Fibroblast of gingiva (primary cell): ENCODE measurements at regions not wholly inside any gene's neighbourhood (a gene's known extent, or its start where the extent isn't known, plus 50 kb on each side); places are given as distances from the start of the nearest gene placed in this dataset.
A peak's percentile ranks its signal among the peaks of the same experiment; 100 is the strongest.
"Not testable (repeated sequence)": the region's sequence is repeated elsewhere in the genome, so short reads cannot be mapped to it uniquely, and the experiment has no call there.

Experiments used
- DNase-seq: peaks from one replicate; pipeline ENCODE4 v3.0.0-alpha.2; 2011; ENCODE audit warnings: low read depth

DNA sequence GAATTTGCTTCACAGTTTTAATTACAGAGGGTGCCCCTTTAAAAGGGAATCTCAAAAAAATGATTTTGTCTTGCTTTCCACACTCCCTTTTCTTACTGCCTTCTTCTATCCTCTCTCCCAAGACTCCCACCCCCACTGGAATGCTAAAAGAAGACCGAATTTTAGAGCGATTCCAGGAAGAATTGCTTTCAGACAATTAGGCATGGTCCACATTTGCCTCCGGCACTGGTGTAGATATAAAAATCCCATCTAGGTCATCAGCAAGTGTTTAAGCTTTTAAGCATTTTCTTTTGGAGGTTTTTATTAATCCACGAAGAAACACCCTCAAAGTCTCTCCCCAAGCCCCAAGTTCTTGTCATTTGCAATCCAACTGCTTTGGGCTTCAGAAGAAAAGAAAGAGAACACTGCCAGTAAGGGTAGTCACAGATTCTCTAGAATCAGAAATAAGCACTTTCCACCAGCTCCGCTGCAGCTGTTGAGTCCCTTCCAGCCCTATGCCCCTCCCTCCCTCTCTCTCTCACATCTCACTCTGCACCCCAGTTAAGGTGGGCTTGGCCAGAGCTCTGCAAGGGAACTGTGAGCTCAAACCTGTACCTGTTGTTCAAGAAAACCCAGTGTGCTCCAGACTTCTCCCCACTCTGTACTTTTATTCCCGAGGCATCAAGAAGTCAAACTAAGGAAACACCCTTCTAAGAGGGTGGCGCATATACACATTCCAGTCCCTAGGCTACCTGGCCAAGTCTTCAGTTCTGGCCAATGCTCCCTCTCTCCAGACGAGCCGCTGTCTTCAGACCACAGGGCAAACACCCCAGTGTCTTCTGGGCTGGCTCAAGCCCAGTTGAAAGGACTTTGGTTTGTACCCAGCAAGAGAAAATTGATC lies 170.2 kb downstream of the RGS9 start:
- no peak for DNase-seq

GRCh38 chr17:65305778-65306177 lies 168.6 kb downstream of the RGS9 start:
- no peak for DNase-seq

- no peak for DNase-seq
Measured at GRCh38 chr17:65305116-65305515, 167.9 kb downstream of the RGS9 start.

GRCh38 chr17:65301882-65302281 lies 164.7 kb downstream of the RGS9 start:
- not testable (repeated sequence) for DNase-seq

DNA sequence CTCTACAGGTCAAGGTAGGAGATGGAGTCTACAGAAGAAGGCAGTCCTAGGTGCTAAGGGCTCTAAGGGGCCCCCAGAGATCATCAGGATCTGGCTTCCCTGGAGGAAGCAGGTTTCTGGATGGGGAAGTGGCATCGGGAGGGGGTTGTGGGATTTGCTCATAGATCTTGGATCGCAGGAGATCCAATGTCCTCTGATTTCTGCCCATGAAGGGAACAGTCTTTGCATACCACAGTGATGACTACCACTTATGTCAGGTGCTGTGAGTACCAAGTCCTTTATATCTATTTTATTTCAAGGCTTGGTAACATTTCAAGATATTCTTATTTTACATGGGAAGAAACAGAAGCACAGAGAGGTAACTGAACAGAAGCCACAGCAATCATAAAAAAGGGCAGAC lies 164.0 kb downstream of the RGS9 start:
- DNase-seq, result no peak

- DNase-seq, result no peak
Measured at GRCh38 chr17:65297916-65298315, 160.7 kb downstream of the RGS9 start.

- DNase-seq, result peak; percentile 62
Measured at GRCh38 chr17:65297384-65297783, 160.2 kb downstream of the RGS9 start.

GRCh38 chr17:65294181-65294719 lies 157.1 kb downstream of the RGS9 start:
- peak; percentile 59 for DNase-seq

GRCh38 chr17:65293584-65294180 lies 156.5 kb downstream of the RGS9 start:
- DNase-seq, result no peak

DNA sequence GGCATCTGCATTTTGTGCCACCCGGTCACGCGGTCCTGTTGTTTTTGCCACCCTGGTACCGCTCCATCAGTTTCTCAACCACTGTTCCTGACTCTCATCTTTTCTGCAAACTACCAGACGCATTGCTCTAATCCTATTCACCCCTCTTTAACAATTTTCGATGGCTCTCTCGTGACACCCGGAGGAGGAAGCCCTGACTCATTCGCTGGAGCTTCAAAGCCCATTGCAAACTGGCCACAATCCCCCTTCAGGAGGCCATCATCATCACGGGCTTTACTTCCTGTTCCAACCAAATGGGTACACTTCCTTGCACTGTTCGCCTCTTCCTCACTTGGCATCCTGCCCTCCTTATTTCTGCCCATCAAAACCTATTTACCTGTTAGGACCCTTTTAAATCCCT lies 155.3 kb downstream of the RGS9 start:
- DNase-seq, result no peak

DNA sequence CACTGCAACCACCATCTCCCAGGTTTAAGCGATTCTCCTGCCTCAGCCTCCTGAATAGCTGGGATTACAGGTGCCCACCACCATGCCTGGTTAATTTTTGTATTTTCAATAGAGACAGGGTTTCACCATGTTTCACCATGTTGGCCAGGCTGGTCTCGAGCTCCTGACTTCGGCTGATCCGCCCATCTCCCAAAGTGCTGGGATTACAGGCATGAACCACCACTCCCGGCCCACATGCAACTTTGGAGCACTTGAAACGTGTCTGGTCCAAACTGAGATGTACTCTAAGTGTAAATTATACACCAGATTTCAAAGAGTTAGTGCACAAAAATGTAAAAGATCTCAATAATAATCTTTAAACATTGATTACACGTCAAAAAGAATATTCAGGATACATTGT lies 154.1 kb downstream of the RGS9 start:
- DNase-seq, result not testable (repeated sequence)

DNA sequence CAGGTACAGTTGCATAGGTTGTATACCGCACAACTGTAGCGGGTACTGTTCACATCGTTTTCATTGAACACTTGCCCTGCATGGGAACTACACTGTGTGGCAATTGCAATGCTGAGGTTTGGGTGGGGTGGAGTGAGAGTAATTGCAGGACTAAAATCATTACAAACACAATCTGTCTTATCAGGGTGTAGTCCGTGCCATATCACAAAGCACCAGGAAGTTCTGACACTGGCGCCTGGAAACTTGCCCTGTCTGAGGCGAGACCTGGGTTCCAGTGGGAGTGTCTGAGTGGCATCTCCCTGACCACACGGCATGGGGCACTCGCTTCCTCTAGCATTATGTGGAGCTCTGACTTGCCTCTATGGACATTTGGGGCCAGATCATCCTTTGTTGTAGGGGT lies 153.4 kb downstream of the RGS9 start:
- DNase-seq, result no peak

- DNase-seq, result no peak
Measured at GRCh38 chr17:65290056-65290455, 152.9 kb downstream of the RGS9 start.

DNA sequence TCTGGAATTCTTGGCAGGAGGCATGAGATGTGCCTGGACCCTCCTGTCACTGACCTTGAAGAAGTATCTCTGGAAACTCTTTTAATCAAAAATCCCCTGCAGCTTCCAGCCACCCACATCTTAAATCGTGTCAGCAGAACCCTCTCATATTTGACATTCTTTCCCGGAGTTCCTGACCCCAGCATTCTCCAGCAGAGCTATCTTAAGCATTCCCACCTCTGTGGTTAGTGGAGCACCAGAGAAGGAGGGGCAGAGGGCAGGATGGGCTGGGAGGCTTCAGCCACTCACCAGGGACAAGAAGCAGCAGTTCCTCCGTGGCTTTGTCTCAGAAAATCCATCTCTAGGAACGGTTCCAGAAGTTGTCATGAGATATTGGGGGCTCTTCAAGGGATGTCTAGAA lies 149.9 kb downstream of the RGS9 start:
- DNase-seq, result no peak

GRCh38 chr17:65283704-65284103 lies 146.5 kb downstream of the RGS9 start:
- no peak for DNase-seq

DNA sequence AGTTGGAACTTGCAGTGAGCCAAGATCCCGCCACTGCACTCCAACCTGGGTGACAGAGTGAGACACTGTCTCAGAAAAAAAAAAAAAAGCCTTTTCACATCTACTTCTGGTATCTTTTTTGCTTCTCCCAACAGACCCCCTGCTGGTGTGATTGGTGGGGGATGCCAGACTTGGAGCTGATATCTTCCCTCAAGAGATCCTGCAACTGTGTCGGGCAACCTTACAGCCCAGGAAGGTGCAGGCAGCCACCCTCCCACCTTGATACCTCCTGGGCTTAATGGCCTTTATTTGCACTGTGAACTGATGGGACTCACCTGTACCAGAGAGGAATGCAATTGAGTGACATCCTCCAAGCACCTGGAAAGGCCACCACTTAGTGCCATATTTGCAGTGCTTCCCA lies 142.3 kb downstream of the RGS9 start:
- no peak for DNase-seq

DNA sequence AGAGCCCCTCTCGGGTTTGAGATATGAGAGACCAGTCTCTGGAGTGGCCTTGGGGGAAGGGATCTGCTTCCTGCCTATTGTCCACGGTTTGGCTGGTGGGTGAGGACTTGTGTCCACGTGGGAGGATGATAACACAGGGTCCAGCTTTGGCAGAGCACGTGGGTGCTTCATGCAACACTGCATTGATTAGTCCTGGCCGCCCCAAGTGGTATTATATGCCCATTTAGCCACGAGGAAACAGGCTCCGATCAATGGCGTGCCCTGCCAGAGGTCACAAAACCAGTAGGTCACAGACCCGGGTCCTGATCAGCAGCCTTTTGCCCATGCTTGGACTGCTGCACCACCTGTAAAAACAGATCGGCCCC lies 141.6 kb downstream of the RGS9 start:
- no peak for DNase-seq

- peak; percentile 44 for DNase-seq
Measured at GRCh38 chr17:65278050-65278819, 141.1 kb downstream of the RGS9 start.

GRCh38 chr17:65277576-65277975 lies 140.4 kb downstream of the RGS9 start:
- peak; percentile 26 for DNase-seq
